ENCODE measurements at regions not wholly inside any gene's neighbourhood (a gene's known extent, or its start where the extent isn't known, plus 50 kb on each side); places are given as distances from the start of the nearest gene placed in this dataset.
A peak's percentile ranks its signal among the peaks of the same experiment; 100 is the strongest.
"Not testable (repeated sequence)": the region's sequence is repeated elsewhere in the genome, so short reads cannot be mapped to it uniquely, and the experiment has no call there.

GRCh38 chr5:74461251-74461650, 179.3 kb downstream of the ENC1 start:
- no peak for DNase-seq (ENCODE audit: low spot score)

- DNase-seq (ENCODE audit: low spot score), result no peak
Observed at GRCh38 chr5:74460694-74461093, 179.8 kb downstream of the ENC1 start.

GRCh38 chr5:74459984-74460383, 180.5 kb downstream of the ENC1 start:
- DNase-seq (ENCODE audit: low spot score), result no peak

GRCh38 chr5:74457876-74458275, 182.7 kb downstream of the ENC1 start:
- no peak for DNase-seq (ENCODE audit: low spot score)

- no peak for DNase-seq (ENCODE audit: low spot score)
Observed at GRCh38 chr5:74454263-74455030, 186.1 kb downstream of the ENC1 start.

- no peak for DNase-seq (ENCODE audit: low spot score)
Observed at GRCh38 chr5:74452856-74453255, 187.7 kb downstream of the ENC1 start.

GRCh38 chr5:74450095-74450494, 190.4 kb downstream of the ENC1 start:
- DNase-seq (ENCODE audit: low spot score), result no peak

- DNase-seq (ENCODE audit: low spot score), result no peak
Observed at GRCh38 chr5:74446725-74447241, 193.7 kb downstream of the ENC1 start.

- no peak for DNase-seq (ENCODE audit: low spot score)
Observed at GRCh38 chr5:74442466-74442865, 198.1 kb downstream of the ENC1 start.

- DNase-seq (ENCODE audit: low spot score), result peak; percentile 50
Observed at GRCh38 chr5:74441616-74442015, 198.9 kb downstream of the ENC1 start.

GRCh38 chr5:74440341-74440740, 200.2 kb downstream of the ENC1 start:
- DNase-seq (ENCODE audit: low spot score), result no peak

- DNase-seq (ENCODE audit: low spot score), result not testable (repeated sequence)
Observed at GRCh38 chr5:74437870-74438269, 202.7 kb downstream of the ENC1 start.

GRCh38 chr5:74433896-74434829, 206.4 kb downstream of the ENC1 start:
- no peak for DNase-seq (ENCODE audit: low spot score)

GRCh38 chr5:74433255-74433895, 207.2 kb downstream of the ENC1 start:
- DNase-seq (ENCODE audit: low spot score), result no peak

- DNase-seq (ENCODE audit: low spot score), result no peak
Observed at GRCh38 chr5:74432721-74433120, 207.8 kb downstream of the ENC1 start.

- peak; percentile 33 for DNase-seq (ENCODE audit: low spot score)
Observed at GRCh38 chr5:74432216-74432615, 208.3 kb downstream of the ENC1 start.

- no peak for DNase-seq (ENCODE audit: low spot score)
Observed at GRCh38 chr5:74431290-74431669, 209.2 kb downstream of the ENC1 start.

GRCh38 chr5:74430631-74431289, 209.8 kb downstream of the ENC1 start:
- no peak for DNase-seq (ENCODE audit: low spot score)

GRCh38 chr5:74429495-74429894, 211.0 kb downstream of the ENC1 start:
- no peak for DNase-seq (ENCODE audit: low spot score)

GRCh38 chr5:74428876-74429275, 211.7 kb downstream of the ENC1 start:
- DNase-seq (ENCODE audit: low spot score), result no peak

GRCh38 chr5:74428275-74428674, 212.3 kb downstream of the ENC1 start:
- DNase-seq (ENCODE audit: low spot score), result no peak

- peak; percentile 4 for DNase-seq (ENCODE audit: low spot score)
Observed at GRCh38 chr5:74426506-74426905, 214.0 kb downstream of the ENC1 start.

All from cerebellar cortex (tissue), 1 donor.